Ovary (tissue), 7 donors: ENCODE measurements at regions not wholly inside any gene's neighbourhood (a gene's known extent, or its start where the extent isn't known, plus 50 kb on each side); places are given as distances from the start of the nearest gene placed in this dataset.

Experiments
- DNase-seq, 5 donors: peaks; one replicate each; pipeline ENCODE4 v3.0.0-alpha.2; 2019 to 2020
- H3K27ac ChIP-seq, 2 donors: fragments of 200-600 bp; one replicate each; pipeline versions ENCODE4 v1.5.1 to v1.8.0; 2019 to 2022
- H3K27me3 ChIP-seq: fragments of 200-600 bp; one replicate; pipeline ENCODE4 v1.8.0; 2022
- H3K36me3 ChIP-seq: fragments of 200-600 bp; sonication (generic); one replicate; pipeline ENCODE4 v1.5.1; 2019
- H3K4me1 ChIP-seq: one replicate; pipeline ENCODE4 v1.8.1; 2013; ENCODE audit warnings: mild to moderate bottlenecking, moderate library complexity; ENCODE audit not compliant: insufficient read depth
- H3K4me3 ChIP-seq: fragments of 200-600 bp; sonication (generic); one replicate; pipeline ENCODE4 v1.5.1; 2017
- H3K9me3 ChIP-seq, 2 donors: fragments of 200-600 bp in 1 of 2; sonication (generic) in 1 of 2; one replicate each; pipeline versions ENCODE4 v1.5.1 to v1.8.1; 2013 to 2019; ENCODE audit warnings: mild to moderate bottlenecking in 1 of 2, moderate library complexity in 1 of 2
- CTCF ChIP-seq, 3 donors: fragments of 450-650 bp in 2 of 3; fragments of 200-600 bp in 1 of 3; IDR thresholded peaks; one replicate each; pipeline versions ENCODE4 v1.5.1 to v1.8.0; 2016 to 2022; ENCODE audit warnings: antibody characterized with exemption in 3 of 3, mild to moderate bottlenecking in 1 of 3
- EP300 ChIP-seq: sonication (generic); formaldehyde crosslinking; IDR thresholded peaks from one replicate; pipeline ENCODE4 v1.6.1; 2017; ENCODE audit warnings: antibody characterized with exemption
- POLR2A ChIP-seq: fragments of 450-650 bp; IDR thresholded peaks from one replicate; pipeline ENCODE4 v1.6.1; 2017; ENCODE audit warnings: antibody characterized with exemption, mild to moderate bottlenecking, moderate library complexity
- WGBS, 3 donors: extraction: QIAGEN DNeasy Blood & Tissue Kit in 1 of 3; methylation state at CpG; one replicate each; pipeline versions ENCODE4 v1.1.5 to v1.1.7; 2013 to 2017; 5-methylcytosine and 5-hydroxymethylcytosine counted together
- intact Hi-C, 4 donors: fragments of 100-400 bp; cut with DNase I; formaldehyde crosslinking; loops; one replicate each; pipeline versions ENCODE4 v1.11.0 to v1.15.1; 2022 to 2023
- donor health status: DM: no; HTN: no; CAD: no; lungs with moderate emphysema.
- donor health status: DM: no; HTN: no; CAD: no.
- donor health status: Bipolar disorder and iron deficiency.
- donor health status: DM: no; HTN: no; CAD: no.
- donor health status: DM: yes; HTN: yes; CAD: no.

DNA sequence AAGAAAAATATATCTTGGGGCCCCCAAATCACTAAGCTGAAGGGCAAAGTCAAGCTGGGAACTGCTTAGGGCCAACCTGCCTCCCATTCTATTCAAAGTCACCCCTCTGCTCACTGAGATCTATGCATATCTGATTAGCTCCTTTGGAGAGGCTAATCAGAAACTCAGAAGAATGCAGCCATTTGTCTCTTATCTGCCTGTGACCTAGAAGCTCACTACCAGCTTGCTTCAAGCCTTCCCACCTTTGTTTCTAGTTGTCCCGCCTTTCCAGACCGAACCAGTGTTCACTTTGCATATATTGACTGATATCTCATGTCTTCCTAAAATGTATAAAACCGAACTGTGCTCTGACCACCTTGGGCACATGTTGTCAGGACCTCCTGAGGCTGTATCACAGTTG, 479.4 kb downstream of the METTL4 start:
- WGBS, 3 donors = 73 to 80% (median 74%) methylated on average over 3 of the region's 3 CpGs
- Histone ChIP-seq H3K27me3 (no peaks in the 10 kb centered on the region), H3K4me3 (no peak overlapping the region), H3K36me3 (no peaks in the 10 kb centered on the region), H3K4me1 (no peaks in the 10 kb centered on the region), H3K27ac (no peak overlapping the region), H3K9me3 (no peaks in the 10 kb centered on the region)
- no peak for TF ChIP-seq POLR2A
- no peak for TF ChIP-seq EP300
- no peak for TF ChIP-seq CTCF (IDR thresholded peaks at IDR 0.05)
- no peak for DNase-seq
- intact Hi-C loops = no loop called here

DNA sequence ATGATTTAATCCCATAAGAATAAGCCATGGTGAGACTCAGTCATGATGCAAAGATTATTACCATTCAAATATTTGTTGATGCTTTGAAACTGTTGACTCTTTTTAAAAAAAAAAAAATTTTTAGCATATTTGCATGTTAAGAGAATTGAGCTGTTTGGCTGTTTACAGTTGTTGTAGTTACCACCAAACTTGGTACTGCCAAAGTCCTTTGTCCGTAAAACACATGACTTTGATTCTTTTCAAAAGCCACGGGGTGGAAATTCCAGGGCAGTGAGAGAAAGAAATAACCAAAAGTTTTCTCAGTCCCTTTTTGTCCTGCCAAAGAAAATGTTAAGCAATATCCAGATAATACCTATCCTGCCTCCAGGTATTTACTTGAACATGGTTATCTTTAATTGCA, 474.8 kb downstream of the METTL4 start:
- H3K36me3 ChIP-seq = no peaks in the 10 kb centered on the region
- intact Hi-C loops = no loop called here
- H3K9me3 ChIP-seq = no peaks in the 10 kb centered on the region
- no peak for DNase-seq
- no peaks in the 10 kb centered on the region for H3K27me3 ChIP-seq
- no peak overlapping the region for H3K4me3 ChIP-seq
- TF ChIP-seq EP300 (no peak), CTCF (IDR thresholded peaks at IDR 0.05) (no peak), POLR2A (no peak)
- H3K27ac ChIP-seq = no peak overlapping the region
- WGBS, 3 donors = 77 to 81% (median 80%) methylated on average over 2 of the region's 2 CpGs
- H3K4me1 ChIP-seq = no peaks in the 10 kb centered on the region

- no peaks in the 10 kb centered on the region for H3K9me3 ChIP-seq
- no peaks in the 10 kb centered on the region for H3K36me3 ChIP-seq
- H3K27me3 ChIP-seq = no peaks in the 10 kb centered on the region
- no peaks in the 10 kb centered on the region for H3K4me1 ChIP-seq
- TF ChIP-seq CTCF (IDR thresholded peaks at IDR 0.05) (no peak), POLR2A (no peak), EP300 (no peak)
- no peak overlapping the region for H3K4me3 ChIP-seq
- 41 to 60% (median 54%) methylated on average over 1 of the region's 1 CpG for WGBS, 3 donors
- H3K27ac ChIP-seq = no peak overlapping the region
- intact Hi-C loops = no loop called here
- no peak for DNase-seq
Measured at GRCh38 chr18:2100694-2101213, 470.6 kb downstream of the METTL4 start.

- Histone ChIP-seq H3K4me3 (no peak overlapping the region), H3K27ac (no peak overlapping the region), H3K36me3 (no peaks in the 10 kb centered on the region), H3K9me3 (no peaks in the 10 kb centered on the region), H3K4me1 (no peaks in the 10 kb centered on the region), H3K27me3 (no peaks in the 10 kb centered on the region)
- TF ChIP-seq CTCF (IDR thresholded peaks at IDR 0.05) (no peak), POLR2A (no peak), EP300 (no peak)
- intact Hi-C loops = no loop called here
- DNase-seq = no peak
Measured at GRCh38 chr18:2102022-2102421, 469.3 kb downstream of the METTL4 start.

DNA sequence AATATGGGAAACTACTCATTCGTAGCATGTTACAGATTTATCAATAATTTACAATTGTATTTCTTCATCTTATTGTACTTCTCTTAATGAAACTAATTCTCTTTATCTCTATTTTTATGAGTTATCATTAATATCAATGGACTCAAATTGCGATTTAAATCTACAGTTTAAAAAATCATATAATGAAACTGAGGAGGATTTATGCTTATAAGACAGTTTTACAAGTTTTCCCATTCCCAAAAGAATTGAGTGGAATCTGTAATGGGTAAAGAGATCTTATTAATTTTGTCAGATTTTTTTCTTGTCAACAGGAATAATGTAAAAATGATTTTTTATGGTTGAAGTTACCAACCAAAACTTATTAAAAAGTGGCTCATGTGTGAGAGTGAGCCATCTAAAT, 468.0 kb downstream of the METTL4 start:
- no peaks in the 10 kb centered on the region for H3K27me3 ChIP-seq
- H3K4me1 ChIP-seq = no peaks in the 10 kb centered on the region
- H3K27ac ChIP-seq = no peak overlapping the region
- no peak overlapping the region for H3K4me3 ChIP-seq
- intact Hi-C loops = no loop called here
- 65 to 89% (median 81%) methylated on average over 2 of the region's 2 CpGs for WGBS, 3 donors
- H3K36me3 ChIP-seq = no peaks in the 10 kb centered on the region
- TF ChIP-seq CTCF (IDR thresholded peaks at IDR 0.05) (no peak), EP300 (no peak), POLR2A (no peak)
- H3K9me3 ChIP-seq = no peaks in the 10 kb centered on the region
- no peak for DNase-seq
